GM13977 (cell line): ENCODE measurements at regions not wholly inside any gene's neighbourhood (a gene's known extent, or its start where the extent isn't known, plus 50 kb on each side); places are given as distances from the start of the nearest gene placed in this dataset.

Source experiments
- DNase-seq: peaks from one replicate; pipeline ENCODE4 v3.0.0; 2012; ENCODE audit warnings: low spot score
- in situ Hi-C: fragments of 300-500 bp; cut with MboI; formaldehyde crosslinking; loops from one replicate; pipeline ENCODE4 v1.12.0; 2022; ENCODE audit warnings: low sequenced_read_pairs, low pct_unique_long_range_greater_than_20kb, mixed read lengths, inconsistent platforms; ENCODE audit not compliant: unreplicated experiment
- TF ChIP-seq, protein P1 (sequence below): IDR thresholded peaks from 2 replicates; pipeline ENCODE4 v1.5.1; 2012; ENCODE audit warnings: mild to moderate bottlenecking, control low read depth; ENCODE audit not compliant: insufficient read depth; ENCODE audit errors: extremely low read depth, missing control alignments

DNA sequence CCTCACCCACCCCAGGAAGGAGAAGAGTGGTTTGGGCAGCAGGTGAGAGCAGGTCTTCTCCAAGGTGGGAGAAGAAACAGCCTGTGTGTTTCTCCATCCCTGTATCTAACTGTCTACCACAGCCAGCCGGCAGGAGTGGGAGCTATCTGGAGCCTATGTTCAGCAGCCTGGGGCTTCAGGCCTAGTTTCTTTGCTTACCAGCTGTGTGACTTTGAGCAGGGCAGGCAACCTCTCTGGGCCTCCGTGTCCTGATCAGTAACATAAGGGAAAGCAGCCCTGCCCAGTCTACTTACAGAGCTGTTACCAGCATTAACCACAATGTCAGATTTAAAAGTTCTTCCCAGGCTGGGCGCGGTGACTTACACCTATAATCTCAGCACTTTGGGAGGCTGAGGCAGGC is 450.7 kb upstream of the ZMIZ1 start:
- TF ChIP-seq, protein P1, sequence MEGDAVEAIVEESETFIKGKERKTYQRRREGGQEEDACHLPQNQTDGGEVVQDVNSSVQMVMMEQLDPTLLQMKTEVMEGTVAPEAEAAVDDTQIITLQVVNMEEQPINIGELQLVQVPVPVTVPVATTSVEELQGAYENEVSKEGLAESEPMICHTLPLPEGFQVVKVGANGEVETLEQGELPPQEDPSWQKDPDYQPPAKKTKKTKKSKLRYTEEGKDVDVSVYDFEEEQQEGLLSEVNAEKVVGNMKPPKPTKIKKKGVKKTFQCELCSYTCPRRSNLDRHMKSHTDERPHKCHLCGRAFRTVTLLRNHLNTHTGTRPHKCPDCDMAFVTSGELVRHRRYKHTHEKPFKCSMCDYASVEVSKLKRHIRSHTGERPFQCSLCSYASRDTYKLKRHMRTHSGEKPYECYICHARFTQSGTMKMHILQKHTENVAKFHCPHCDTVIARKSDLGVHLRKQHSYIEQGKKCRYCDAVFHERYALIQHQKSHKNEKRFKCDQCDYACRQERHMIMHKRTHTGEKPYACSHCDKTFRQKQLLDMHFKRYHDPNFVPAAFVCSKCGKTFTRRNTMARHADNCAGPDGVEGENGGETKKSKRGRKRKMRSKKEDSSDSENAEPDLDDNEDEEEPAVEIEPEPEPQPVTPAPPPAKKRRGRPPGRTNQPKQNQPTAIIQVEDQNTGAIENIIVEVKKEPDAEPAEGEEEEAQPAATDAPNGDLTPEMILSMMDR = no peak
- in situ Hi-C loops = no loop called here
- no peak for DNase-seq

- in situ Hi-C loops = no loop called here
- TF ChIP-seq, protein P1 = no peak
- no peak for DNase-seq
Measured at GRCh38 chr10:78619115-78619851, 449.5 kb upstream of the ZMIZ1 start.

DNA sequence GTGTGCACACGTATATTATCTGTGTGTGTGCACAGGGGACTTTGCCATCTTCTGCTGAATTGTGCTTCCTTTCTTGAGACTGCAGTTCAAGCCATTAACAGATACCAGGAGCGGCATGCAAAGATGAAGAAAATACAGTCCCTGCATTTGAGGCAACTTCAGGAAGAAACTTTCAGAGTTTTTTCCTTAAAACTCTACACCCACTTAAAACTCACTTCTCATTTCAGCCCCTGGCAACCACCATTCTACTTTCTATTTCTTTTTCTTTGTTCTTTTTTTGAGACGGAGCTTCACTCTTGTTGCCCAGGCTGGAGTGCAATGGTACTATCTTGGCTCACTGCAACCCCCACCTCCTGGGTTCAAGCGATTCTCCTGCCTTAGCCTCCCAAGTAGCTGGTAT is 448.9 kb upstream of the ZMIZ1 start:
- in situ Hi-C loops = no loop called here
- TF ChIP-seq, protein P1 = no peak
- DNase-seq = no peak

GRCh38 chr10:78620985-78621799 is 447.6 kb upstream of the ZMIZ1 start:
- DNase-seq = no peak
- in situ Hi-C loops = no loop called here
- TF ChIP-seq, protein P1 = no peak

DNA sequence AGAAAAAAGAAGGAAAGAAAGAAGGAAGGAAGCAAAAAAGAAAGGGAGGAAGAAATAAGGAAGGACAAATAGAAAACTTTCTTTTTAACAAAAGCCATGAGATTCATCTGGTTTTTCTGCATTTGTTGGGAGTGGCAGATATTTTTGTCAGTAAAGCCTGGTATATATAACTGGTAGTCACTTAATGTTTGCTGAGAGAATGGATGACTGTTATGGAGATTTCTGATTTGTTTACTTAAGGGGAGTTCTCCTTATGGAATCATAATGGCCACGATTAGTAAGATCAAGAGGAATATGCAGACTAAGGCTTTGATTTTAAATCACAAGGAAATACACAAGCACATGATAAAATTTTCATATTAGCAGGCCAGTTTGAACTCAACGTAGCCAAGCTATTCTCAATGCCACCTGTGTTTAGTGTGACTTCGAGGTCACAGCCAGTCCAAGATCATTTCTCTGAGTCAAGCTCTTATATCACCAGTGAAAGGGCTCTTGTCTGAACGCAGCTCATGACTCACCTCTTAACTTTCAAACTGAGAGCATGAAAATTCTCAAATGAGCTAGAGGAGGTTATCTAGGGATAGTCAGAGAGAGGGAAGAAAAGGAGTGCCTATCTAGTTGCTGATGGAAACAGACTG is 445.1 kb upstream of the ZMIZ1 start:
- DNase-seq = no peak
- in situ Hi-C loops = no loop called here
- TF ChIP-seq, protein P1 = no peak

DNA sequence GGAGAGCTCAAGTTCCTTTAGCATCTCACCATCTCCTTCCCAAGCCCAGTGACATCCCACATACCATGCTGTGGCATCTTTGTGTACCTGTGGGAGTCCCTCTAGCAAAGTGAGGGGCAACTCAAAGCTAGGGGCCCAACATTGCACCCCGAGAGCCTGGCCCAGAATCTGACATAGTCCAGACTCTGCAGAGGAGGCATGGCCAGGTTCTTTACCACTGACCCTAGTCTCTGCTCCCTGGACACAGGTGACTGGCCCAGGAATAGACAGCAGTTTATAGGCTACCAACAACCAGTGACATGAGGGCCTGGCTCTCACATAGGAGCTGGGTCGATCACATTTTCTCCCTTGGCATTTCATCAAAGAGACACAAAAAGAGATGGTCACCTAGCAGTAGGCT is 444.0 kb upstream of the ZMIZ1 start:
- TF ChIP-seq, protein P1 = no peak

More for the DNA sequence above, 444.0 kb upstream of the ZMIZ1 start:
- in situ Hi-C loops = no loop called here
- no peak for DNase-seq
